ENCODE measurements at regions not wholly inside any gene's neighbourhood (a gene's known extent, or its start where the extent isn't known, plus 50 kb on each side); places are given as distances from the start of the nearest gene placed in this dataset.

DNA sequence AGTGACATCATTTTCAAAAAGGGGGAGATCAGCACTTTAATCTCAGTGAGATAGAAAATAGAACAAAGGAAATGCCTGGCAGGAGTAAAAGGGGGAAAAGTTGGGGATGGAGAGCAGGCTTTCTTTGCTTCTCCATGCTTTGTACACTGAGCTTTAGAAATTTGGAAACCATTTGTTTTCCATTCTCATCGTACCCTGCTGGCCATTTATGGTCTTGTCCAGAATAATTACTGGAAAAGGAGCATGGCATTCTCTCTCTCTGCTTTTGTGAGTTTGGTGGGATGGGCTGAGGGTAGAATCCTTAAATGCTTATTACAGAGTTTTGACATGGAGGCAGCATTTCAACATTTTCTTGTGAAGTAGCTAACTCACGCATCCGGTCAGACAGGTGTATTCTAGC, 104.4 kb upstream of the FLRT2 start (continued):
- TF ChIP-seq, protein P1, sequence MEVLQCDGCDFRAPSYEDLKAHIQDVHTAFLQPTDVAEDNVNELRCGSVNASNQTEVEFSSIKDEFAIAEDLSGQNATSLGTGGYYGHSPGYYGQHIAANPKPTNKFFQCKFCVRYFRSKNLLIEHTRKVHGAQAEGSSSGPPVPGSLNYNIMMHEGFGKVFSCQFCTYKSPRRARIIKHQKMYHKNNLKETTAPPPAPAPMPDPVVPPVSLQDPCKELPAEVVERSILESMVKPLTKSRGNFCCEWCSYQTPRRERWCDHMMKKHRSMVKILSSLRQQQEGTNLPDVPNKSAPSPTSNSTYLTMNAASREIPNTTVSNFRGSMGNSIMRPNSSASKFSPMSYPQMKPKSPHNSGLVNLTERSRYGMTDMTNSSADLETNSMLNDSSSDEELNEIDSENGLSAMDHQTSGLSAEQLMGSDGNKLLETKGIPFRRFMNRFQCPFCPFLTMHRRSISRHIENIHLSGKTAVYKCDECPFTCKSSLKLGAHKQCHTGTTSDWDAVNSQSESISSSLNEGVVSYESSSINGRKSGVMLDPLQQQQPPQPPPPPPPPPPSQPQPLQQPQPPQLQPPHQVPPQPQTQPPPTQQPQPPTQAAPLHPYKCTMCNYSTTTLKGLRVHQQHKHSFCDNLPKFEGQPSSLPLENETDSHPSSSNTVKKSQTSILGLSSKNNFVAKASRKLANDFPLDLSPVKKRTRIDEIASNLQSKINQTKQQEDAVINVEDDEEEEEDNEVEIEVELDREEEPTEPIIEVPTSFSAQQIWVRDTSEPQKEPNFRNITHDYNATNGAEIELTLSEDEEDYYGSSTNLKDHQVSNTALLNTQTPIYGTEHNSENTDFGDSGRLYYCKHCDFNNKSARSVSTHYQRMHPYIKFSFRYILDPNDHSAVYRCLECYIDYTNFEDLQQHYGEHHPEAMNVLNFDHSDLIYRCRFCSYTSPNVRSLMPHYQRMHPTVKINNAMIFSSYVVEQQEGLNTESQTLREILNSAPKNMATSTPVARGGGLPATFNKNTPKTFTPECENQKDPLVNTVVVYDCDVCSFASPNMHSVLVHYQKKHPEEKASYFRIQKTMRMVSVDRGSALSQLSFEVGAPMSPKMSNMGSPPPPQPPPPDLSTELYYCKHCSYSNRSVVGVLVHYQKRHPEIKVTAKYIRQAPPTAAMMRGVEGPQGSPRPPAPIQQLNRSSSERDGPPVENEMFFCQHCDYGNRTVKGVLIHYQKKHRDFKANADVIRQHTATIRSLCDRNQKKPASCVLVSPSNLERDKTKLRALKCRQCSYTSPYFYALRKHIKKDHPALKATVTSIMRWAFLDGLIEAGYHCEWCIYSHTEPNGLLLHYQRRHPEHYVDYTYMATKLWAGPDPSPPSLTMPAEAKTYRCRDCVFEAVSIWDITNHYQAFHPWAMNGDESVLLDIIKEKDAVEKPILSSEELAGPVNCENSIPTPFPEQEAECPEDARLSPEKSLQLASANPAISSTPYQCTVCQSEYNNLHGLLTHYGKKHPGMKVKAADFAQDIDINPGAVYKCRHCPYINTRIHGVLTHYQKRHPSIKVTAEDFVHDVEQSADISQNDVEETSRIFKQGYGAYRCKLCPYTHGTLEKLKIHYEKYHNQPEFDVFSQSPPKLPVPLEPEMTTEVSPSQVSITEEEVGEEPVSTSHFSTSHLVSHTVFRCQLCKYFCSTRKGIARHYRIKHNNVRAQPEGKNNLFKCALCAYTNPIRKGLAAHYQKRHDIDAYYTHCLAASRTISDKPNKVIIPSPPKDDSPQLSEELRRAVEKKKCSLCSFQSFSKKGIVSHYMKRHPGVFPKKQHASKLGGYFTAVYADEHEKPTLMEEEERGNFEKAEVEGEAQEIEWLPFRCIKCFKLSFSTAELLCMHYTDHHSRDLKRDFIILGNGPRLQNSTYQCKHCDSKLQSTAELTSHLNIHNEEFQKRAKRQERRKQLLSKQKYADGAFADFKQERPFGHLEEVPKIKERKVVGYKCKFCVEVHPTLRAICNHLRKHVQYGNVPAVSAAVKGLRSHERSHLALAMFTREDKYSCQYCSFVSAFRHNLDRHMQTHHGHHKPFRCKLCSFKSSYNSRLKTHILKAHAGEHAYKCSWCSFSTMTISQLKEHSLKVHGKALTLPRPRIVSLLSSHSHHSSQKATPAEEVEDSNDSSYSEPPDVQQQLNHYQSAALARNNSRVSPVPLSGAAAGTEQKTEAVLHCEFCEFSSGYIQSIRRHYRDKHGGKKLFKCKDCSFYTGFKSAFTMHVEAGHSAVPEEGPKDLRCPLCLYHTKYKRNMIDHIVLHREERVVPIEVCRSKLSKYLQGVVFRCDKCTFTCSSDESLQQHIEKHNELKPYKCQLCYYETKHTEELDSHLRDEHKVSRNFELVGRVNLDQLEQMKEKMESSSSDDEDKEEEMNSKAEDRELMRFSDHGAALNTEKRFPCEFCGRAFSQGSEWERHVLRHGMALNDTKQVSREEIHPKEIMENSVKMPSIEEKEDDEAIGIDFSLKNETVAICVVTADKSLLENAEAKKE (CRISPR knock-in tag; IDR thresholded peaks at IDR 0.05) = no peak
- TF ChIP-seq ZNF114 (CRISPR knock-in tag; IDR thresholded peaks at IDR 0.05) = no peak
- TF ChIP-seq POLR2AphosphoS5 (IDR thresholded peaks at IDR 0.05; ENCODE audit: low read depth) = no peak
- TF ChIP-seq JUNB (IDR thresholded peaks at IDR 0.05; ENCODE audit: unreplicated experiment) = no peak
- TF ChIP-seq, protein P2, sequence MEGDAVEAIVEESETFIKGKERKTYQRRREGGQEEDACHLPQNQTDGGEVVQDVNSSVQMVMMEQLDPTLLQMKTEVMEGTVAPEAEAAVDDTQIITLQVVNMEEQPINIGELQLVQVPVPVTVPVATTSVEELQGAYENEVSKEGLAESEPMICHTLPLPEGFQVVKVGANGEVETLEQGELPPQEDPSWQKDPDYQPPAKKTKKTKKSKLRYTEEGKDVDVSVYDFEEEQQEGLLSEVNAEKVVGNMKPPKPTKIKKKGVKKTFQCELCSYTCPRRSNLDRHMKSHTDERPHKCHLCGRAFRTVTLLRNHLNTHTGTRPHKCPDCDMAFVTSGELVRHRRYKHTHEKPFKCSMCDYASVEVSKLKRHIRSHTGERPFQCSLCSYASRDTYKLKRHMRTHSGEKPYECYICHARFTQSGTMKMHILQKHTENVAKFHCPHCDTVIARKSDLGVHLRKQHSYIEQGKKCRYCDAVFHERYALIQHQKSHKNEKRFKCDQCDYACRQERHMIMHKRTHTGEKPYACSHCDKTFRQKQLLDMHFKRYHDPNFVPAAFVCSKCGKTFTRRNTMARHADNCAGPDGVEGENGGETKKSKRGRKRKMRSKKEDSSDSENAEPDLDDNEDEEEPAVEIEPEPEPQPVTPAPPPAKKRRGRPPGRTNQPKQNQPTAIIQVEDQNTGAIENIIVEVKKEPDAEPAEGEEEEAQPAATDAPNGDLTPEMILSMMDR (conservative IDR thresholded peaks at IDR 0.05; ENCODE audit: low read depth in 2 of 2) = no peak
- TF ChIP-seq, protein P3, sequence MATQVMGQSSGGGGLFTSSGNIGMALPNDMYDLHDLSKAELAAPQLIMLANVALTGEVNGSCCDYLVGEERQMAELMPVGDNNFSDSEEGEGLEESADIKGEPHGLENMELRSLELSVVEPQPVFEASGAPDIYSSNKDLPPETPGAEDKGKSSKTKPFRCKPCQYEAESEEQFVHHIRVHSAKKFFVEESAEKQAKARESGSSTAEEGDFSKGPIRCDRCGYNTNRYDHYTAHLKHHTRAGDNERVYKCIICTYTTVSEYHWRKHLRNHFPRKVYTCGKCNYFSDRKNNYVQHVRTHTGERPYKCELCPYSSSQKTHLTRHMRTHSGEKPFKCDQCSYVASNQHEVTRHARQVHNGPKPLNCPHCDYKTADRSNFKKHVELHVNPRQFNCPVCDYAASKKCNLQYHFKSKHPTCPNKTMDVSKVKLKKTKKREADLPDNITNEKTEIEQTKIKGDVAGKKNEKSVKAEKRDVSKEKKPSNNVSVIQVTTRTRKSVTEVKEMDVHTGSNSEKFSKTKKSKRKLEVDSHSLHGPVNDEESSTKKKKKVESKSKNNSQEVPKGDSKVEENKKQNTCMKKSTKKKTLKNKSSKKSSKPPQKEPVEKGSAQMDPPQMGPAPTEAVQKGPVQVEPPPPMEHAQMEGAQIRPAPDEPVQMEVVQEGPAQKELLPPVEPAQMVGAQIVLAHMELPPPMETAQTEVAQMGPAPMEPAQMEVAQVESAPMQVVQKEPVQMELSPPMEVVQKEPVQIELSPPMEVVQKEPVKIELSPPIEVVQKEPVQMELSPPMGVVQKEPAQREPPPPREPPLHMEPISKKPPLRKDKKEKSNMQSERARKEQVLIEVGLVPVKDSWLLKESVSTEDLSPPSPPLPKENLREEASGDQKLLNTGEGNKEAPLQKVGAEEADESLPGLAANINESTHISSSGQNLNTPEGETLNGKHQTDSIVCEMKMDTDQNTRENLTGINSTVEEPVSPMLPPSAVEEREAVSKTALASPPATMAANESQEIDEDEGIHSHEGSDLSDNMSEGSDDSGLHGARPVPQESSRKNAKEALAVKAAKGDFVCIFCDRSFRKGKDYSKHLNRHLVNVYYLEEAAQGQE (IDR thresholded peaks at IDR 0.05; ENCODE audit: unreplicated experiment) = no peak
- no peak for TF ChIP-seq STAT1 (IDR thresholded peaks at IDR 0.05; ENCODE audit: unreplicated experiment)
- TF ChIP-seq CREB1 (CRISPR knock-in tag; IDR thresholded peaks at IDR 0.05; ENCODE audit: low read depth) = no peak
- TF ChIP-seq, protein P4, sequence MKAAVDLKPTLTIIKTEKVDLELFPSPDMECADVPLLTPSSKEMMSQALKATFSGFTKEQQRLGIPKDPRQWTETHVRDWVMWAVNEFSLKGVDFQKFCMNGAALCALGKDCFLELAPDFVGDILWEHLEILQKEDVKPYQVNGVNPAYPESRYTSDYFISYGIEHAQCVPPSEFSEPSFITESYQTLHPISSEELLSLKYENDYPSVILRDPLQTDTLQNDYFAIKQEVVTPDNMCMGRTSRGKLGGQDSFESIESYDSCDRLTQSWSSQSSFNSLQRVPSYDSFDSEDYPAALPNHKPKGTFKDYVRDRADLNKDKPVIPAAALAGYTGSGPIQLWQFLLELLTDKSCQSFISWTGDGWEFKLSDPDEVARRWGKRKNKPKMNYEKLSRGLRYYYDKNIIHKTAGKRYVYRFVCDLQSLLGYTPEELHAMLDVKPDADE (IDR thresholded peaks at IDR 0.05) = no peak

Measured in GM23338 (cell line).